Calu3 (cell line): ENCODE measurements at regions not wholly inside any gene's neighbourhood (a gene's known extent, or its start where the extent isn't known, plus 50 kb on each side); places are given as distances from the start of the nearest gene placed in this dataset.

Experiments
- BruUV-seq: library from RNA; stranded (reverse); fragments of 400-500 nt; replicated peaks from 2 replicates; lab custom pipeline; 2021; lab: Mats Ljungman, UMichigan
- CTCF ChIA-PET: fragments of 300-600 bp; sonication (Branson Sonifier 250); formaldehyde crosslinking; loops from one replicate; lab custom pipeline; 2022; ENCODE audit warnings: antibody characterized with exemption; lab: Charles Lee
- DNase-seq: peaks from one replicate; pipeline ENCODE4 v3.0.0; 2022
- H3K27ac Mint-ChIP-seq: one replicate; pipeline ENCODE4 v1.8.0; 2022; ENCODE audit warnings: mixed read lengths; ENCODE audit not compliant: unreplicated experiment
- H3K27me3 Mint-ChIP-seq: one replicate; pipeline ENCODE4 v1.8.0; 2022; ENCODE audit warnings: mixed read lengths; ENCODE audit not compliant: unreplicated experiment
- H3K36me3 Mint-ChIP-seq: one replicate; pipeline ENCODE4 v1.8.0; 2022; ENCODE audit warnings: mild to moderate bottlenecking, moderate library complexity, mixed read lengths; ENCODE audit not compliant: insufficient read depth, unreplicated experiment
- H3K4me1 Mint-ChIP-seq: one replicate; pipeline ENCODE4 v1.8.0; 2022; ENCODE audit warnings: mild to moderate bottlenecking, low read depth, mixed read lengths; ENCODE audit not compliant: unreplicated experiment
- H3K4me3 Mint-ChIP-seq: one replicate; pipeline ENCODE4 v1.8.0; 2022; ENCODE audit warnings: mild to moderate bottlenecking, low read depth, moderate library complexity, mixed read lengths; ENCODE audit not compliant: unreplicated experiment
- H3K9me3 Mint-ChIP-seq: one replicate; pipeline ENCODE4 v1.8.0; 2022; ENCODE audit warnings: low read depth, mixed read lengths; ENCODE audit not compliant: unreplicated experiment
- intact Hi-C: fragments of 100-400 bp; cut with micrococcal nuclease; formaldehyde crosslinking; loops from one replicate; pipeline ENCODE4 v1.10.0; 2022; ENCODE audit not compliant: unreplicated experiment
- TF ChIP-seq, protein P1 (sequence below): fragments of 200-600 bp; IDR thresholded peaks from one replicate; pipeline ENCODE4 v1.8.0; 2022; ENCODE audit warnings: antibody characterized with exemption; ENCODE audit not compliant: unreplicated experiment

- H3K9me3 Mint-ChIP-seq: no peaks in the 10 kb centered on the region
- TF ChIP-seq, protein P1, sequence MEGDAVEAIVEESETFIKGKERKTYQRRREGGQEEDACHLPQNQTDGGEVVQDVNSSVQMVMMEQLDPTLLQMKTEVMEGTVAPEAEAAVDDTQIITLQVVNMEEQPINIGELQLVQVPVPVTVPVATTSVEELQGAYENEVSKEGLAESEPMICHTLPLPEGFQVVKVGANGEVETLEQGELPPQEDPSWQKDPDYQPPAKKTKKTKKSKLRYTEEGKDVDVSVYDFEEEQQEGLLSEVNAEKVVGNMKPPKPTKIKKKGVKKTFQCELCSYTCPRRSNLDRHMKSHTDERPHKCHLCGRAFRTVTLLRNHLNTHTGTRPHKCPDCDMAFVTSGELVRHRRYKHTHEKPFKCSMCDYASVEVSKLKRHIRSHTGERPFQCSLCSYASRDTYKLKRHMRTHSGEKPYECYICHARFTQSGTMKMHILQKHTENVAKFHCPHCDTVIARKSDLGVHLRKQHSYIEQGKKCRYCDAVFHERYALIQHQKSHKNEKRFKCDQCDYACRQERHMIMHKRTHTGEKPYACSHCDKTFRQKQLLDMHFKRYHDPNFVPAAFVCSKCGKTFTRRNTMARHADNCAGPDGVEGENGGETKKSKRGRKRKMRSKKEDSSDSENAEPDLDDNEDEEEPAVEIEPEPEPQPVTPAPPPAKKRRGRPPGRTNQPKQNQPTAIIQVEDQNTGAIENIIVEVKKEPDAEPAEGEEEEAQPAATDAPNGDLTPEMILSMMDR: no peak
- no peaks in the 10 kb centered on the region for H3K4me1 Mint-ChIP-seq
- DNase-seq: no peak
- BruUV-seq: no TSS peak
- no peaks in the 10 kb centered on the region for H3K36me3 Mint-ChIP-seq
- H3K27me3 Mint-ChIP-seq: no peaks in the 10 kb centered on the region
- no peak overlapping the region for H3K4me3 Mint-ChIP-seq
- no peak overlapping the region for H3K27ac Mint-ChIP-seq
- CTCF ChIA-PET: interaction anchor here (0.6 to 1.6 kb wide), 7 partner anchors 12 to 1192 kb away, joined by 3 to 9 read pairs (median 3); partner anchors contain the start of gene PLCL1
- intact Hi-C loops: loop anchor here (2.0 to 10.0 kb wide), 3 partner anchors 171 to 590 kb away; partner anchors contain the start of gene MARS2
Observed at GRCh38 chr2:198297350-198297749, 493.0 kb downstream of the PLCL1 start.

DNA sequence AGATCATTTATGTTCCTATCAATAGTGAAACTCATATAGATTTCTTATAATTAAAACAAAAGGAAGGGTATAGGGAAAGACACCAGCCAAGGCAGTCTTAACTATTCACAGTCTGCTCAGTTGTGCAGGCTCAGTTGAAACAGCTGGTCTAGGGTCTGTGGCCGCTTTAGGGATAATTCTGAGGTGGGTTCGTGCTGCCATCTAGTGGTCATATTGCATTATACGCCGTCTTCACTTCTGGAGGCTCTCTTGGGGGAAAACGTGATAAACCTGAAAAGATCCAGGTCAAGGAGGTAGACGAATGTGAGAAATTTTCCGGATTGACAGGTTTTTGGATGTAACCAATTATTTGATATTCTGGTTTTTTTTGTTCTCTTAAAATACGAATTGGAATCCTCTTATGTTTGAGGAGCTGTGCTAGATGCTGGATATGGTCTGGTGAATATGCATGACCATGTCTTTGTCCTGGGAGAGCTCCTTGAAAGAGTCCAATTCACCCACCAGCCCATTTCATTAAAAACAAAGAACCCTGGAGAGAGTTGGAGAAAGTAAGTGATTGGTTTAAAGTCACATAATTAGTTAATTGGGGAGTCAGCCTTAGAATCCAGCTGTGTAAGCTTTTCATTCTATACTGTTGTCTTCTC lies 492.4 kb downstream of the PLCL1 start:
- TF ChIP-seq, protein P1: peak; percentile 88
- H3K36me3 Mint-ChIP-seq: no peaks in the 10 kb centered on the region
- H3K27ac Mint-ChIP-seq: no peak overlapping the region
- CTCF ChIA-PET: interaction anchor here (0.5 to 1.6 kb wide), 7 partner anchors 13 to 1192 kb away, joined by 3 to 9 read pairs (median 4); partner anchors contain the start of gene PLCL1
- H3K4me1 Mint-ChIP-seq: no peaks in the 10 kb centered on the region
- intact Hi-C loops: loop anchor here (1.0 to 10.0 kb wide), 4 partner anchors 170 to 589 kb away; partner anchors contain the start of gene MARS2
- H3K9me3 Mint-ChIP-seq: no peaks in the 10 kb centered on the region
- BruUV-seq: no TSS peak
- no peak overlapping the region for H3K4me3 Mint-ChIP-seq
- H3K27me3 Mint-ChIP-seq: no peaks in the 10 kb centered on the region
- peak; percentile 58 for DNase-seq

DNA sequence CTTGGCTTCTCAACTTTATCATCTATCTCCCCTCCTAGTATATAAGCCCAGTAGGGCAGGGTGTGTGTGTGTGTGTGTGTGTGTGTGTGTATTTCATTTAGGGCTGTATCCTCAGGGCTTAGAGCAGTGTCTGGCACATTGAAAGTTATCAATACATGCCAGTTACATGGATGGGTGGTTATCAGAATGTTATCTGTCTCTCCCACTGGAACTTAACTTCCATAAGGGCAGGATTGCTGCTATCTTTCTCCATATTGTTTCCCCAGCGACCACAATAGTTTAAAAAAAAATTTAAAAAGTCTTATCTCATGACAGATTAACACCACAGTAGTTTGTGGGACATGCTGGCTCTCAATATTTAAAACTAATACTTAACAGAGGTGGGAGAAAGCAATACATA lies 488.9 kb downstream of the PLCL1 start:
- no peaks in the 10 kb centered on the region for H3K36me3 Mint-ChIP-seq
- no peaks in the 10 kb centered on the region for H3K27me3 Mint-ChIP-seq
- H3K9me3 Mint-ChIP-seq: no peaks in the 10 kb centered on the region
- H3K27ac Mint-ChIP-seq: no peak overlapping the region
- no TSS peak for BruUV-seq
- no peak overlapping the region for H3K4me3 Mint-ChIP-seq
- no peaks in the 10 kb centered on the region for H3K4me1 Mint-ChIP-seq
- intact Hi-C loops: loop anchor here (10.0 kb wide), 1 partner anchor 228 kb away; no protein-coding TSS in a partner anchor
- no peak for DNase-seq
- TF ChIP-seq, protein P1: no peak
- CTCF ChIA-PET: no interaction called here

GRCh38 chr2:198289811-198290210 lies 485.4 kb downstream of the PLCL1 start:
- Mint-ChIP-seq H3K9me3 (no peaks in the 10 kb centered on the region), H3K4me1 (no peaks in the 10 kb centered on the region), H3K27ac (no peak overlapping the region), H3K36me3 (no peaks in the 10 kb centered on the region), H3K4me3 (no peak overlapping the region), H3K27me3 (peaks cover 18% of the 10 kb centered on the region)
- DNase-seq: no peak
- intact Hi-C loops: loop anchor here (10.0 kb wide), 1 partner anchor 225 kb away; no protein-coding TSS in a partner anchor
- CTCF ChIA-PET: no interaction called here
- TF ChIP-seq, protein P1: no peak
- BruUV-seq: no TSS peak
